Mesodermal cell (in vitro differentiated cells): ENCODE measurements at regions not wholly inside any gene's neighbourhood (a gene's known extent, or its start where the extent isn't known, plus 50 kb on each side); places are given as distances from the start of the nearest gene placed in this dataset.

Experiments used
- H3K27ac ChIP-seq: 2 replicates; pipeline ENCODE4 v1.7.0; 2013; ENCODE audit warnings: mild to moderate bottlenecking, low read depth, low read length, moderate library complexity; ENCODE audit not compliant: severe bottlenecking
- H3K36me3 ChIP-seq: 2 replicates; pipeline ENCODE4 v1.7.1; 2013; ENCODE audit warnings: mild to moderate bottlenecking, low read length, moderate library complexity; ENCODE audit not compliant: control insufficient read depth, insufficient read depth
- H3K4me1 ChIP-seq: one replicate; pipeline ENCODE4 v1.7.1; 2013; ENCODE audit warnings: mild to moderate bottlenecking, low read length; ENCODE audit not compliant: insufficient read depth, control insufficient read depth, poor library complexity, severe bottlenecking
- H3K4me3 ChIP-seq: 2 replicates; pipeline ENCODE4 v1.7.0; 2013; ENCODE audit warnings: low read length, control low read depth, mild to moderate bottlenecking; ENCODE audit not compliant: insufficient read depth, poor library complexity, severe bottlenecking; ENCODE audit errors: extremely low read depth
- H3K9me3 ChIP-seq: 2 replicates; pipeline ENCODE4 v1.7.1; 2013; ENCODE audit warnings: mild to moderate bottlenecking, low read length, moderate library complexity; ENCODE audit not compliant: control insufficient read depth
- WGBS, 2 experiments: methylation state at CpG; one replicate each; pipeline ENCODE4 v1.1.5; 2013; ENCODE audit warnings: missing lambda C conversion rate in 2 of 2; ENCODE audit not compliant: insufficient coverage in 2 of 2; 5-methylcytosine and 5-hydroxymethylcytosine counted together

GRCh38 chr4:111174331-111174730 lies 551.5 kb upstream of the PITX2 start:
- Histone ChIP-seq H3K36me3 (no peaks in the 10 kb centered on the region), H3K27ac (no peak overlapping the region), H3K9me3 (no peaks in the 10 kb centered on the region), H3K4me3 (no peak overlapping the region), H3K4me1 (no peaks in the 10 kb centered on the region)

- H3K27ac ChIP-seq: no peak overlapping the region
- peaks cover 12% of the 10 kb centered on the region for H3K9me3 ChIP-seq
- no peaks in the 10 kb centered on the region for H3K36me3 ChIP-seq
- H3K4me1 ChIP-seq: no peaks in the 10 kb centered on the region
- no peak overlapping the region for H3K4me3 ChIP-seq
These were observed 555.4 kb upstream of the PITX2 start for GRCh38 chr4:111178231-111178630.

- no peaks in the 10 kb centered on the region for H3K36me3 ChIP-seq
- 89 to 100% methylated on average over 2 of the region's 2 CpGs for WGBS, 2 experiments
- no peak overlapping the region for H3K27ac ChIP-seq
- peaks cover 9% of the 10 kb centered on the region for H3K9me3 ChIP-seq
- H3K4me1 ChIP-seq: no peaks in the 10 kb centered on the region
- no peak overlapping the region for H3K4me3 ChIP-seq
These were observed 564.2 kb upstream of the PITX2 start for GRCh38 chr4:111187108-111187507.

- H3K36me3 ChIP-seq: no peaks in the 10 kb centered on the region
- no peaks in the 10 kb centered on the region for H3K4me1 ChIP-seq
- no peak overlapping the region for H3K27ac ChIP-seq
- no CpG with 5 or more reads among the region's 1 CpG for WGBS, 2 experiments
- no peak overlapping the region for H3K4me3 ChIP-seq
- no peaks in the 10 kb centered on the region for H3K9me3 ChIP-seq
These were observed 575.6 kb upstream of the PITX2 start for GRCh38 chr4:111198446-111198845.

GRCh38 chr4:111204797-111205196 lies 581.9 kb upstream of the PITX2 start:
- H3K4me3 ChIP-seq: no peak overlapping the region
- H3K9me3 ChIP-seq: no peaks in the 10 kb centered on the region
- H3K27ac ChIP-seq: no peak overlapping the region
- H3K4me1 ChIP-seq: no peaks in the 10 kb centered on the region
- H3K36me3 ChIP-seq: no peaks in the 10 kb centered on the region
- whole genome bisulfite sequencing, 2 experiments: 80% methylated on average over 1 of the region's 4 CpGs; no CpG with 5 or more reads in 1 of the 2 experiments

GRCh38 chr4:111208970-111209369 lies 586.1 kb upstream of the PITX2 start:
- no peak overlapping the region for H3K27ac ChIP-seq
- no peaks in the 10 kb centered on the region for H3K9me3 ChIP-seq
- no peak overlapping the region for H3K4me3 ChIP-seq
- H3K4me1 ChIP-seq: no peaks in the 10 kb centered on the region
- H3K36me3 ChIP-seq: no peaks in the 10 kb centered on the region
- WGBS, 2 experiments: 40 to 43% methylated on average over 2 to 5 of the region's 6 CpGs

GRCh38 chr4:111209706-111210105 lies 586.8 kb upstream of the PITX2 start:
- Histone ChIP-seq H3K36me3 (no peaks in the 10 kb centered on the region), H3K4me3 (no peak overlapping the region), H3K27ac (no peak overlapping the region), H3K9me3 (no peaks in the 10 kb centered on the region), H3K4me1 (no peaks in the 10 kb centered on the region)
- WGBS, 2 experiments: 50 to 100% methylated on average over 1 to 2 of the region's 2 CpGs

- Histone ChIP-seq H3K4me1 (no peaks in the 10 kb centered on the region), H3K4me3 (no peak overlapping the region), H3K36me3 (no peaks in the 10 kb centered on the region), H3K9me3 (no peaks in the 10 kb centered on the region), H3K27ac (no peak overlapping the region)
- WGBS, 2 experiments: 88 to 91% methylated on average over 5 to 7 of the region's 7 CpGs
These were observed 587.7 kb upstream of the PITX2 start for GRCh38 chr4:111210595-111210994.

GRCh38 chr4:111213531-111213930 lies 590.7 kb upstream of the PITX2 start:
- 85 to 94% methylated on average over 2 to 3 of the region's 4 CpGs for WGBS, 2 experiments
- Histone ChIP-seq H3K4me1 (no peaks in the 10 kb centered on the region), H3K36me3 (no peaks in the 10 kb centered on the region), H3K9me3 (no peaks in the 10 kb centered on the region), H3K27ac (no peak overlapping the region), H3K4me3 (no peak overlapping the region)

- H3K36me3 ChIP-seq: no peaks in the 10 kb centered on the region
- H3K27ac ChIP-seq: no peak overlapping the region
- no peaks in the 10 kb centered on the region for H3K9me3 ChIP-seq
- no peak overlapping the region for H3K4me3 ChIP-seq
- H3K4me1 ChIP-seq: no peaks in the 10 kb centered on the region
- WGBS, 2 experiments: no CpG with 5 or more reads among the region's 1 CpG
These were observed 591.5 kb upstream of the PITX2 start for GRCh38 chr4:111214371-111214770.

GRCh38 chr4:111215755-111216154 lies 592.9 kb upstream of the PITX2 start:
- Histone ChIP-seq H3K27ac (no peak overlapping the region), H3K4me1 (no peaks in the 10 kb centered on the region), H3K4me3 (no peak overlapping the region), H3K36me3 (no peaks in the 10 kb centered on the region), H3K9me3 (no peaks in the 10 kb centered on the region)

- Histone ChIP-seq H3K4me3 (no peak overlapping the region), H3K27ac (no peak overlapping the region), H3K36me3 (no peaks in the 10 kb centered on the region), H3K4me1 (no peaks in the 10 kb centered on the region), H3K9me3 (no peaks in the 10 kb centered on the region)
These were observed 593.9 kb upstream of the PITX2 start for GRCh38 chr4:111216791-111217190.
